HEK293T (cell line): ENCODE measurements at regions not wholly inside any gene's neighbourhood (a gene's known extent, or its start where the extent isn't known, plus 50 kb on each side); places are given as distances from the start of the nearest gene placed in this dataset.

Source experiments
- CTCF ChIA-PET: fragments of 350-600 bp; formaldehyde crosslinking; extraction: SDS; loops from one replicate; lab custom pipeline; 2021; ENCODE audit warnings: antibody characterized with exemption, inconsistent platforms; lab: Yijun Ruan, JAX
- POLR2A ChIA-PET: fragments of 350-600 bp; formaldehyde crosslinking; extraction: SDS; loops from one replicate; lab custom pipeline; 2020; ENCODE audit warnings: antibody characterized with exemption, inconsistent platforms; lab: Yijun Ruan, JAX
- DNase-seq: peaks from one replicate; pipeline ENCODE4 v3.0.0; 2012; ENCODE audit warnings: mixed read lengths; ENCODE audit errors: extremely low spot score
- ARNT ChIP-seq: fragments of 450-650 bp; IDR thresholded peaks from 2 replicates; pipeline ENCODE4 v1.6.1; 2017; ENCODE audit warnings: mild to moderate bottlenecking
- BHLHE40 ChIP-seq: fragments of 450-650 bp; IDR thresholded peaks from 2 replicates; pipeline ENCODE4 v1.6.1; 2016; ENCODE audit warnings: mild to moderate bottlenecking, moderate library complexity, borderline replicate concordance
- CTBP1 ChIP-seq: fragments of 450-650 bp; IDR thresholded peaks from 2 replicates; pipeline ENCODE4 v1.6.1; 2016; ENCODE audit warnings: borderline replicate concordance
- ELF4 ChIP-seq: fragments of 450-650 bp; IDR thresholded peaks from 2 replicates; pipeline ENCODE4 v1.6.1; 2017; ENCODE audit warnings: antibody characterized with exemption
- FOXA1 ChIP-seq: fragments of 450-650 bp; IDR thresholded peaks from 2 replicates; pipeline ENCODE4 v1.6.1; 2016; ENCODE audit warnings: mild to moderate bottlenecking
- FOXK2 ChIP-seq: fragments of 450-650 bp; IDR thresholded peaks from 2 replicates; pipeline ENCODE4 v1.6.1; 2016; ENCODE audit warnings: mild to moderate bottlenecking
- FOXM1 ChIP-seq: fragments of 450-650 bp; IDR thresholded peaks from 2 replicates; pipeline ENCODE4 v1.6.1; 2017; ENCODE audit warnings: mild to moderate bottlenecking, borderline replicate concordance
- HDGF ChIP-seq: fragments of 450-650 bp; IDR thresholded peaks from 2 replicates; pipeline ENCODE4 v1.6.1; 2017; ENCODE audit warnings: antibody characterized with exemption, borderline replicate concordance
- L3MBTL2 ChIP-seq: fragments of 450-650 bp; conservative IDR thresholded peaks from 2 replicates; pipeline ENCODE4 v1.6.1; 2016; ENCODE audit warnings: mild to moderate bottlenecking
- LEF1 ChIP-seq: fragments of 450-650 bp; IDR thresholded peaks from 2 replicates; pipeline ENCODE4 v1.6.1; 2017; ENCODE audit warnings: mild to moderate bottlenecking, borderline replicate concordance
- NFRKB ChIP-seq: fragments of 450-650 bp; IDR thresholded peaks from 2 replicates; pipeline ENCODE4 v1.6.1; 2016; ENCODE audit warnings: mild to moderate bottlenecking, moderate library complexity
- PKNOX1 ChIP-seq: fragments of 450-650 bp; IDR thresholded peaks from 2 replicates; pipeline ENCODE4 v1.6.1; 2016
- SP1 ChIP-seq: fragments of 450-650 bp; IDR thresholded peaks from 2 replicates; pipeline ENCODE4 v1.6.1; 2017
- SUZ12 ChIP-seq: fragments of 450-650 bp; IDR thresholded peaks from 2 replicates; pipeline ENCODE4 v1.6.1; 2016; ENCODE audit warnings: mild to moderate bottlenecking
- TARDBP ChIP-seq: fragments of 450-650 bp; IDR thresholded peaks from 2 replicates; pipeline ENCODE4 v1.6.1; 2016
- ZNF384 ChIP-seq: fragments of 450-650 bp; IDR thresholded peaks from 2 replicates; pipeline ENCODE4 v1.6.1; 2016

- TF ChIP-seq FOXA1: no peak
- TF ChIP-seq PKNOX1: no peak
- no peak for TF ChIP-seq FOXK2
- no peak for TF ChIP-seq ARNT
- no peak for TF ChIP-seq SP1
- TF ChIP-seq LEF1: no peak
- no peak for TF ChIP-seq ZNF384
- no peak for TF ChIP-seq BHLHE40
- no peak for TF ChIP-seq CTBP1
- no peak for TF ChIP-seq FOXM1
- no peak for TF ChIP-seq NFRKB
- no peak for DNase-seq
- CTCF ChIA-PET: interaction anchor here (0.7 kb wide), 1 partner anchor 22 kb away, joined by 3 read pairs; no protein-coding TSS in a partner anchor
- POLR2A ChIA-PET: no interaction called here
Measured at GRCh38 chr12:40474630-40475029, 217.6 kb upstream of the CNTN1 start.

- CTCF ChIA-PET: no interaction called here
Measured at GRCh38 chr12:40499856-40500255, 192.4 kb upstream of the CNTN1 start.

GRCh38 chr12:40502322-40502721, 189.9 kb upstream of the CNTN1 start:
- ChIA-PET POLR2A (no interaction called here), CTCF (no interaction called here)
- DNase-seq: no peak
- TF ChIP-seq ELF4 (no peak), FOXK2 (no peak), FOXA1 (no peak), SUZ12 (no peak), NFRKB (no peak), L3MBTL2 (no peak), FOXM1 (no peak), SP1 (no peak), ZNF384 (no peak), PKNOX1 (no peak), HDGF (no peak), ARNT (no peak), LEF1 (no peak), TARDBP (no peak), BHLHE40 (no peak), CTBP1 (no peak)

More at GRCh38 chr12:40499856-40500255, 192.4 kb upstream of the CNTN1 start:
- POLR2A ChIA-PET: no interaction called here
- TF ChIP-seq LEF1 (no peak), ZNF384 (no peak), FOXA1 (no peak), FOXM1 (no peak)
- no peak for DNase-seq

GRCh38 chr12:40505327-40505726, 186.9 kb upstream of the CNTN1 start:
- DNase-seq: no peak
- ChIA-PET CTCF (no interaction called here), POLR2A (no interaction called here)
- no peak for TF ChIP-seq CTBP1
- no peak for TF ChIP-seq SUZ12
- TF ChIP-seq FOXK2: no peak
- TF ChIP-seq SP1: no peak
- no peak for TF ChIP-seq ZNF384
- TF ChIP-seq HDGF: no peak
- TF ChIP-seq BHLHE40: no peak
- no peak for TF ChIP-seq TARDBP
- TF ChIP-seq FOXM1: no peak
- TF ChIP-seq ELF4: no peak
- TF ChIP-seq NFRKB: no peak
- no peak for TF ChIP-seq FOXA1
- no peak for TF ChIP-seq ARNT
- no peak for TF ChIP-seq PKNOX1

- no peak for TF ChIP-seq BHLHE40
- no peak for TF ChIP-seq ZNF384
- no peak for TF ChIP-seq SUZ12
- no peak for TF ChIP-seq TARDBP
- no peak for TF ChIP-seq SP1
- no peak for TF ChIP-seq FOXA1
- no peak for TF ChIP-seq ELF4
- no peak for TF ChIP-seq HDGF
- TF ChIP-seq NFRKB: no peak
- no peak for TF ChIP-seq PKNOX1
- no peak for TF ChIP-seq CTBP1
- no peak for DNase-seq
- POLR2A ChIA-PET: no interaction called here
- CTCF ChIA-PET: no interaction called here
Measured at GRCh38 chr12:40508421-40508820, 183.8 kb upstream of the CNTN1 start.

- POLR2A ChIA-PET: no interaction called here
- DNase-seq: no peak
- no peak for TF ChIP-seq FOXA1
- no peak for TF ChIP-seq LEF1
- TF ChIP-seq ELF4: no peak
- TF ChIP-seq TARDBP: no peak
- TF ChIP-seq PKNOX1: no peak
- TF ChIP-seq NFRKB: no peak
- no peak for TF ChIP-seq FOXK2
- no peak for TF ChIP-seq HDGF
- TF ChIP-seq SP1: no peak
- no peak for TF ChIP-seq BHLHE40
- TF ChIP-seq L3MBTL2: no peak
- no peak for TF ChIP-seq FOXM1
- no peak for TF ChIP-seq ARNT
- no peak for TF ChIP-seq CTBP1
- TF ChIP-seq SUZ12: no peak
- CTCF ChIA-PET: no interaction called here
Measured at GRCh38 chr12:40511341-40511740, 180.9 kb upstream of the CNTN1 start.
